Small intestine (tissue), 7 donors: ENCODE measurements at regions not wholly inside any gene's neighbourhood (a gene's known extent, or its start where the extent isn't known, plus 50 kb on each side); places are given as distances from the start of the nearest gene placed in this dataset.

Experiments
- DNase-seq, 2 donors: peaks; one replicate each; pipeline versions ENCODE4 v3.0.0 to v3.0.0-alpha.2; 2013
- FAIRE-seq: peaks from 2 replicates; lab custom pipeline; 2012; peaks lifted over from hg19 to GRCh38; lab: Jason Lieb, UNC
- H3K27ac ChIP-seq, 3 donors: one replicate each; pipeline ENCODE4 v1.5.1; 2013; ENCODE audit warnings: low read length in 2 of 3, mild to moderate bottlenecking in 2 of 3, control low read depth in 1 of 3, inconsistent platforms in 1 of 3, low read depth in 1 of 3, moderate library complexity in 1 of 3
- H3K27me3 ChIP-seq, 3 donors: one replicate each; pipeline ENCODE4 v1.6.1; 2013; ENCODE audit warnings: low read length in 3 of 3, inconsistent platforms in 1 of 3; ENCODE audit not compliant: control insufficient read depth in 3 of 3, insufficient read depth in 3 of 3
- H3K36me3 ChIP-seq, 3 donors: one replicate each; pipeline ENCODE4 v1.6.1; 2013; ENCODE audit warnings: low read length in 3 of 3, inconsistent platforms in 1 of 3, low read depth in 1 of 3, mild to moderate bottlenecking in 1 of 3, moderate library complexity in 1 of 3; ENCODE audit not compliant: control insufficient read depth in 3 of 3, insufficient read depth in 2 of 3
- H3K4me1 ChIP-seq, 3 donors: one replicate each; pipeline ENCODE4 v1.6.1; 2013; ENCODE audit warnings: low read length in 2 of 3, inconsistent platforms in 1 of 3, low read depth in 1 of 3, mild to moderate bottlenecking in 1 of 3, moderate library complexity in 1 of 3; ENCODE audit not compliant: control insufficient read depth in 3 of 3, insufficient read depth in 2 of 3
- H3K4me3 ChIP-seq, 3 donors: one replicate each; pipeline ENCODE4 v1.5.1; 2013; ENCODE audit warnings: low read length in 3 of 3, control low read depth in 1 of 3, inconsistent platforms in 1 of 3, low read depth in 1 of 3, mild to moderate bottlenecking in 1 of 3, moderate library complexity in 1 of 3
- H3K9me3 ChIP-seq, 2 donors: one replicate each; pipeline ENCODE4 v1.6.1; 2013; ENCODE audit warnings: low read depth in 1 of 2, low read length in 1 of 2; ENCODE audit not compliant: control insufficient read depth in 2 of 2, insufficient read depth in 1 of 2
- WGBS, 3 donors: extraction: QIAGEN DNeasy Blood & Tissue Kit; methylation state at CpG; one replicate each; pipeline ENCODE4 v1.1.7; 2013; 5-methylcytosine and 5-hydroxymethylcytosine counted together
- donor health status: healthy with polysubstance abuse.
- donor health status: control.
- donor health status: control.
- donor health status: Bipolar disorder and iron deficiency.
- donor health status: healthy.

- H3K36me3 ChIP-seq: no peaks in the 10 kb centered on the region
- WGBS, 3 donors: 86 to 92% (median 88%) methylated on average over 1 of the region's 1 CpG
Measured at GRCh38 chr4:100288161-100288560, 97.9 kb upstream of the DDIT4L start.

GRCh38 chr4:100287534-100287933 lies 97.3 kb upstream of the DDIT4L start:
- no peaks in the 10 kb centered on the region for H3K36me3 ChIP-seq
- FAIRE-seq (no peak), DNase-seq (no peak)
- H3K27me3 ChIP-seq: no peaks in the 10 kb centered on the region
- H3K4me1 ChIP-seq: no peaks in the 10 kb centered on the region
- no peak overlapping the region for H3K27ac ChIP-seq
- no peak overlapping the region for H3K4me3 ChIP-seq
- H3K9me3 ChIP-seq: no peaks in the 10 kb centered on the region
- WGBS, 3 donors: 76 to 77% (median 76%) methylated on average over 6 of the region's 6 CpGs

More at GRCh38 chr4:100288161-100288560, 97.9 kb upstream of the DDIT4L start:
- no peaks in the 10 kb centered on the region for H3K9me3 ChIP-seq
- H3K27me3 ChIP-seq: no peaks in the 10 kb centered on the region
- no peak for DNase-seq
- no peak overlapping the region for H3K4me3 ChIP-seq
- H3K4me1 ChIP-seq: no peaks in the 10 kb centered on the region
- FAIRE-seq: no peak
- H3K27ac ChIP-seq: no peak overlapping the region

GRCh38 chr4:100286636-100287035 lies 96.4 kb upstream of the DDIT4L start:
- Histone ChIP-seq H3K4me3 (no peak overlapping the region), H3K4me1 (no peaks in the 10 kb centered on the region), H3K9me3 (no peaks in the 10 kb centered on the region), H3K27ac (no peak overlapping the region), H3K27me3 (no peaks in the 10 kb centered on the region), H3K36me3 (no peaks in the 10 kb centered on the region)
- FAIRE-seq (no peak), DNase-seq (no peak)
- 49 to 72% (median 63%) methylated on average over 3 of the region's 3 CpGs for WGBS, 3 donors

GRCh38 chr4:100285121-100285520 lies 94.9 kb upstream of the DDIT4L start:
- no peak overlapping the region for H3K27ac ChIP-seq
- H3K27me3 ChIP-seq: no peaks in the 10 kb centered on the region
- FAIRE-seq (no peak), DNase-seq (no peak)
- no peaks in the 10 kb centered on the region for H3K36me3 ChIP-seq
- WGBS, 3 donors: 87 to 93% (median 91%) methylated on average over 2 of the region's 2 CpGs
- no peaks in the 10 kb centered on the region for H3K4me1 ChIP-seq
- no peak overlapping the region for H3K4me3 ChIP-seq
- no peaks in the 10 kb centered on the region for H3K9me3 ChIP-seq

- 70 to 81% (median 72%) methylated on average over 10 of the region's 10 CpGs for WGBS, 3 donors
- no peaks in the 10 kb centered on the region for H3K4me1 ChIP-seq
Measured at GRCh38 chr4:100284129-100284880, 94.0 kb upstream of the DDIT4L start.

GRCh38 chr4:100280807-100281206 lies 90.5 kb upstream of the DDIT4L start:
- Histone ChIP-seq H3K27me3 (no peaks in the 10 kb centered on the region), H3K9me3 (no peaks in the 10 kb centered on the region), H3K4me3 (no peak overlapping the region), H3K4me1 (no peaks in the 10 kb centered on the region), H3K36me3 (no peaks in the 10 kb centered on the region), H3K27ac (no peak overlapping the region)
- 75 to 84% (median 76%) methylated on average over 2 of the region's 2 CpGs for WGBS, 3 donors
- FAIRE-seq (no peak), DNase-seq (no peak)

More at GRCh38 chr4:100284129-100284880, 94.0 kb upstream of the DDIT4L start:
- H3K27ac ChIP-seq: no peak overlapping the region
- no peak for FAIRE-seq
- no peaks in the 10 kb centered on the region for H3K27me3 ChIP-seq
- no peak overlapping the region for H3K4me3 ChIP-seq
- DNase-seq: no peak
- H3K9me3 ChIP-seq: no peaks in the 10 kb centered on the region
- H3K36me3 ChIP-seq: no peaks in the 10 kb centered on the region

GRCh38 chr4:100278567-100278966 lies 88.3 kb upstream of the DDIT4L start:
- no peaks in the 10 kb centered on the region for H3K27me3 ChIP-seq
- 72 to 85% (median 78%) methylated on average over 3 of the region's 3 CpGs for WGBS, 3 donors
- no peaks in the 10 kb centered on the region for H3K4me1 ChIP-seq
- FAIRE-seq (no peak), DNase-seq (no peak)
- no peak overlapping the region for H3K27ac ChIP-seq
- H3K9me3 ChIP-seq: no peaks in the 10 kb centered on the region
- no peak overlapping the region for H3K4me3 ChIP-seq
- H3K36me3 ChIP-seq: no peaks in the 10 kb centered on the region

- FAIRE-seq: no peak
- Histone ChIP-seq H3K27me3 (no peaks in the 10 kb centered on the region), H3K27ac (no peak overlapping the region), H3K4me1 (no peaks in the 10 kb centered on the region), H3K9me3 (peaks cover 0 to 3% of the 10 kb centered on the region in 2 donors), H3K4me3 (no peak overlapping the region), H3K36me3 (no peaks in the 10 kb centered on the region)
- 55 to 69% (median 55%) methylated on average over 2 of the region's 2 CpGs for WGBS, 3 donors
- DNase-seq: no peak
Measured at GRCh38 chr4:100269446-100269845, 79.2 kb upstream of the DDIT4L start.

- no peaks in the 10 kb centered on the region for H3K4me1 ChIP-seq
- no peaks in the 10 kb centered on the region for H3K27me3 ChIP-seq
- DNase-seq (no peak), FAIRE-seq (no peak)
- no peaks in the 10 kb centered on the region for H3K36me3 ChIP-seq
- no peak overlapping the region for H3K4me3 ChIP-seq
- H3K27ac ChIP-seq: no peak overlapping the region
- WGBS, 3 donors: 78 to 89% (median 82%) methylated on average over 2 of the region's 2 CpGs
- H3K9me3 ChIP-seq: peaks cover 0 to 3% of the 10 kb centered on the region in 2 donors
Measured at GRCh38 chr4:100268789-100269188, 78.5 kb upstream of the DDIT4L start.
